Transverse colon (tissue), 4 donors: ENCODE measurements at regions not wholly inside any gene's neighbourhood (a gene's known extent, or its start where the extent isn't known, plus 50 kb on each side); places are given as distances from the start of the nearest gene placed in this dataset.

Experiments
- EP300 ChIP-seq: sonication (generic); formaldehyde crosslinking; IDR thresholded peaks from one replicate; pipeline ENCODE4 v1.6.1; 2017; ENCODE audit warnings: antibody characterized with exemption, low read depth
- POLR2A ChIP-seq: fragments of 450-650 bp; IDR thresholded peaks from one replicate; pipeline ENCODE4 v1.6.1; 2016; ENCODE audit warnings: antibody characterized with exemption, mild to moderate bottlenecking, moderate library complexity
- POLR2AphosphoS5 ChIP-seq, 3 donors: sonication (generic); formaldehyde crosslinking; IDR thresholded peaks; one replicate each; pipeline ENCODE4 v1.6.1; 2016; ENCODE audit warnings: antibody characterized with exemption in 3 of 3
- TF ChIP-seq, protein P1 (sequence below), 5 experiments: fragments of 200-600 bp in 3 of 5; fragments of 450-650 bp in 2 of 5; sonication (generic) in 3 of 5; IDR thresholded peaks; 1 replicate in 2 of 5; 2 replicates in 3 of 5; pipeline ENCODE4 v1.5.1; 2016 to 2017; ENCODE audit warnings: antibody characterized with exemption in 5 of 5, inconsistent platforms in 3 of 5, mild to moderate bottlenecking in 2 of 5, moderate library complexity in 1 of 5

DNA sequence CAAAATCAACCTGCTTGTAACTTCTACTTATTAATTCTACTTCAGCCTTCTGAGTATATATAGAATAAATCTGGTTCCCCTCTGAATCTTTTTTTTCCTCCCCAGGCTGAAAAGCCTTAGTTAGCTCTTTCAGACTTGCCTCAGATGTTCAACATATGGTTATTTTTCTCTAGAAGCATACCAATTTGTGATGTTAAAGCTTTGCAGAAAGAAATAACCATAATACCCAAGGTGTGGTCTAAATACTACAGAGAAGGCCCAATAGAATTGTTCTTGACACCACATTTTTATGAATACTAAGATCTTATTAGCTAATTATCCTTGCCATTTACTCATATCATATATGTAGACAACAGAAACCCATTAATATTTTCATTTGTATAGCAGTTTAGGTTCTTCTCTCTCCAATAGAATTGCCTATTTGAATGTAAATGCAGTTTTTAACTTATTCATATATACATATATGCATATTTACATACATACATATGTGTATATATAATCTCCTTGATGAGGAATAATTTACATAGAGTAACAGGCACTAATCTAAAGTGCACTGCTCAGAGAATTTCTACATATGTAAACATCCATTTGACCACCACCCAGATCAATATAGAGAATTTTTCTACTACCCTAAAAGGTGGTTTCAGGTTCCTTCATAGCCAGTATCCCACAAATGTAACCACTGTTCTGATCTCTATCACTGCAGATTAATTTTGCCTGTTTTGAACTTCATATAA is 175.2 kb upstream of the IVNS1ABP start:
- TF ChIP-seq, protein P1, sequence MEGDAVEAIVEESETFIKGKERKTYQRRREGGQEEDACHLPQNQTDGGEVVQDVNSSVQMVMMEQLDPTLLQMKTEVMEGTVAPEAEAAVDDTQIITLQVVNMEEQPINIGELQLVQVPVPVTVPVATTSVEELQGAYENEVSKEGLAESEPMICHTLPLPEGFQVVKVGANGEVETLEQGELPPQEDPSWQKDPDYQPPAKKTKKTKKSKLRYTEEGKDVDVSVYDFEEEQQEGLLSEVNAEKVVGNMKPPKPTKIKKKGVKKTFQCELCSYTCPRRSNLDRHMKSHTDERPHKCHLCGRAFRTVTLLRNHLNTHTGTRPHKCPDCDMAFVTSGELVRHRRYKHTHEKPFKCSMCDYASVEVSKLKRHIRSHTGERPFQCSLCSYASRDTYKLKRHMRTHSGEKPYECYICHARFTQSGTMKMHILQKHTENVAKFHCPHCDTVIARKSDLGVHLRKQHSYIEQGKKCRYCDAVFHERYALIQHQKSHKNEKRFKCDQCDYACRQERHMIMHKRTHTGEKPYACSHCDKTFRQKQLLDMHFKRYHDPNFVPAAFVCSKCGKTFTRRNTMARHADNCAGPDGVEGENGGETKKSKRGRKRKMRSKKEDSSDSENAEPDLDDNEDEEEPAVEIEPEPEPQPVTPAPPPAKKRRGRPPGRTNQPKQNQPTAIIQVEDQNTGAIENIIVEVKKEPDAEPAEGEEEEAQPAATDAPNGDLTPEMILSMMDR (IDR thresholded peaks at IDR 0.05): no peak
- TF ChIP-seq EP300 (no peak), POLR2AphosphoS5 (IDR thresholded peaks at IDR 0.05) (no peak), POLR2A (no peak)
